ENCODE measurements at regions not wholly inside any gene's neighbourhood (a gene's known extent, or its start where the extent isn't known, plus 50 kb on each side); places are given as distances from the start of the nearest gene placed in this dataset.

DNA sequence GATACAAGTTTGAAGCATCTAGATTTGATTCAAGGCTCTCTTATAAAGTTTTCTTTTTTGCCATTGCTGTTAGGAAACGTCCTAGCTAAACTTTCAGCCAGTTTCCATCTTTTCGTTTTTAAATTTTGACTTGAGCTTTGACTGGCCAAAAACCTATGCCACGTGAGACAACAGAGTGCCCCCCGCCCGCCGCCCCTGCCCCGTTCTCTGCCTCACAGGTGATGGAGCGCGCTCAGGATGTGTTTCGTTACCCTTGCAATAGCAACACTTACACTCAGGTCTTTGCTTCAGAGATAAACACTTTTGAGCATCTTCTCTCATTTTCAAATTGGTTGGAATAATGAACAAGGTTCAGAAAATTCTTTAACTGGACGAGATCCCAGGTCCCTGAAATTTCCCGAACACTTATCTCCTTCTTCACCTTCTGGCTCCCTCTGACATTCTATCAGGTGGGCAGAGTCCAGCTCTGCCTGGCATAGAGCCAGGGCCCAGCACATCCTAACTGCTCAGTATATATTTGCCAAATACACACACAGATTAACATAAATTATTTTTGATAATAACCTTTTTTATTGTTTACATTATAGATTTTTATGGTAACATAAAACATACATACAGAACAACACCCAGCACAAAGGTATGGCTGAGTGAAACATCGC is 301.1 kb downstream of the IRS2 start:
- TF ChIP-seq EZH2 (IDR thresholded peaks at IDR 0.05) (no peak), POLR2AphosphoS5 (IDR thresholded peaks at IDR 0.05; ENCODE audit: borderline replicate concordance, low read depth, low read length) (no peak)

All from SK-N-MC (cell line).